Panc1 (cell line): ENCODE measurements at regions not wholly inside any gene's neighbourhood (a gene's known extent, or its start where the extent isn't known, plus 50 kb on each side); places are given as distances from the start of the nearest gene placed in this dataset.

ENCODE experiments used
- SIN3A ChIP-seq: IDR thresholded peaks from 2 replicates; pipeline ENCODE4 v1.6.1; 2012; ENCODE audit warnings: low read depth, mild to moderate bottlenecking, low read length, moderate library complexity, borderline replicate concordance; ENCODE audit not compliant: insufficient read depth
- TF ChIP-seq, protein P1 (sequence below): fragments of 450-650 bp; IDR thresholded peaks from 2 replicates; pipeline ENCODE4 v1.5.1; 2017; ENCODE audit warnings: mild to moderate bottlenecking
- TF ChIP-seq, protein P2 (sequence below), 2 experiments: IDR thresholded peaks; 2 replicates each; pipeline ENCODE4 v1.6.1; 2011 to 2012; ENCODE audit warnings: low read depth in 2 of 2, control low read depth in 1 of 2, low read length in 1 of 2, mild to moderate bottlenecking in 1 of 2, moderate library complexity in 1 of 2; ENCODE audit not compliant: insufficient read depth in 1 of 2

DNA sequence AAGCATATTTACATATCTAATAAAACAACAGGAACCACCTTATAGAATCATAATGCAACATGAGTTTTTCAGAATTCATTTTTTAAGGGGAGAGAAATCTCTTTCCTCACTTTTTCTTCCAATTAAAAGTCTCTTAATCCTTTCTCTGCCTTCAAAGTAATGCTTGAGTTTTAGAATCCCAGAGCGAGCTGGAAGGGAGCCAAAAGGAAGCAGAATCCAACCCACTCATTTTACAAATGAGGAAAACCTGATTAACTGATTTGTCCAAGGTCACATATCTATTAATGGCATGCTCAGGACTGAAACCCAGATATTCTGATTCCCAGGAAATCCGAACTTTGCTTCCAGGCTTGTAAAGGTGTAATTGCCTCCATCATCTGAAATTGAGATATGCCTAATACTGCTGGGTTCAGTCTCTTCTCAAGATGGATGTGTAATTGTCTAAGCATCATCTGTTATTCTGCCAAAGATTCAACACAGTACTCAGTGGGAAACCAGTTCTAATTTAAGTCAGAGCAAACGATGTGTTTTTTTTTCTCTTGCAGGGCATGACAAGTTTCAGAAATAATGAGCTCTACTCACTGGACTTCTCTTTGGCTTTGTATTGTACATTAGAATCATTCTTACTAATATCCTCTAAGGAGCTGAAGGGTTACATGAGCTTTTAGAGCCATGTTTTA lies 481.4 kb upstream of the CFAP20DC start:
- TF ChIP-seq SIN3A: no peak
- TF ChIP-seq, protein P1, sequence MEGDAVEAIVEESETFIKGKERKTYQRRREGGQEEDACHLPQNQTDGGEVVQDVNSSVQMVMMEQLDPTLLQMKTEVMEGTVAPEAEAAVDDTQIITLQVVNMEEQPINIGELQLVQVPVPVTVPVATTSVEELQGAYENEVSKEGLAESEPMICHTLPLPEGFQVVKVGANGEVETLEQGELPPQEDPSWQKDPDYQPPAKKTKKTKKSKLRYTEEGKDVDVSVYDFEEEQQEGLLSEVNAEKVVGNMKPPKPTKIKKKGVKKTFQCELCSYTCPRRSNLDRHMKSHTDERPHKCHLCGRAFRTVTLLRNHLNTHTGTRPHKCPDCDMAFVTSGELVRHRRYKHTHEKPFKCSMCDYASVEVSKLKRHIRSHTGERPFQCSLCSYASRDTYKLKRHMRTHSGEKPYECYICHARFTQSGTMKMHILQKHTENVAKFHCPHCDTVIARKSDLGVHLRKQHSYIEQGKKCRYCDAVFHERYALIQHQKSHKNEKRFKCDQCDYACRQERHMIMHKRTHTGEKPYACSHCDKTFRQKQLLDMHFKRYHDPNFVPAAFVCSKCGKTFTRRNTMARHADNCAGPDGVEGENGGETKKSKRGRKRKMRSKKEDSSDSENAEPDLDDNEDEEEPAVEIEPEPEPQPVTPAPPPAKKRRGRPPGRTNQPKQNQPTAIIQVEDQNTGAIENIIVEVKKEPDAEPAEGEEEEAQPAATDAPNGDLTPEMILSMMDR: no peak
- TF ChIP-seq, protein P2, sequence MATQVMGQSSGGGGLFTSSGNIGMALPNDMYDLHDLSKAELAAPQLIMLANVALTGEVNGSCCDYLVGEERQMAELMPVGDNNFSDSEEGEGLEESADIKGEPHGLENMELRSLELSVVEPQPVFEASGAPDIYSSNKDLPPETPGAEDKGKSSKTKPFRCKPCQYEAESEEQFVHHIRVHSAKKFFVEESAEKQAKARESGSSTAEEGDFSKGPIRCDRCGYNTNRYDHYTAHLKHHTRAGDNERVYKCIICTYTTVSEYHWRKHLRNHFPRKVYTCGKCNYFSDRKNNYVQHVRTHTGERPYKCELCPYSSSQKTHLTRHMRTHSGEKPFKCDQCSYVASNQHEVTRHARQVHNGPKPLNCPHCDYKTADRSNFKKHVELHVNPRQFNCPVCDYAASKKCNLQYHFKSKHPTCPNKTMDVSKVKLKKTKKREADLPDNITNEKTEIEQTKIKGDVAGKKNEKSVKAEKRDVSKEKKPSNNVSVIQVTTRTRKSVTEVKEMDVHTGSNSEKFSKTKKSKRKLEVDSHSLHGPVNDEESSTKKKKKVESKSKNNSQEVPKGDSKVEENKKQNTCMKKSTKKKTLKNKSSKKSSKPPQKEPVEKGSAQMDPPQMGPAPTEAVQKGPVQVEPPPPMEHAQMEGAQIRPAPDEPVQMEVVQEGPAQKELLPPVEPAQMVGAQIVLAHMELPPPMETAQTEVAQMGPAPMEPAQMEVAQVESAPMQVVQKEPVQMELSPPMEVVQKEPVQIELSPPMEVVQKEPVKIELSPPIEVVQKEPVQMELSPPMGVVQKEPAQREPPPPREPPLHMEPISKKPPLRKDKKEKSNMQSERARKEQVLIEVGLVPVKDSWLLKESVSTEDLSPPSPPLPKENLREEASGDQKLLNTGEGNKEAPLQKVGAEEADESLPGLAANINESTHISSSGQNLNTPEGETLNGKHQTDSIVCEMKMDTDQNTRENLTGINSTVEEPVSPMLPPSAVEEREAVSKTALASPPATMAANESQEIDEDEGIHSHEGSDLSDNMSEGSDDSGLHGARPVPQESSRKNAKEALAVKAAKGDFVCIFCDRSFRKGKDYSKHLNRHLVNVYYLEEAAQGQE (IDR thresholded peaks at IDR 0.05; ENCODE audit: insufficient read depth in 1 of 2, low read depth in 2 of 2, low read length in 1 of 2): no peak
